ENCODE measurements at regions not wholly inside any gene's neighbourhood (a gene's known extent, or its start where the extent isn't known, plus 50 kb on each side); places are given as distances from the start of the nearest gene placed in this dataset.

DNA sequence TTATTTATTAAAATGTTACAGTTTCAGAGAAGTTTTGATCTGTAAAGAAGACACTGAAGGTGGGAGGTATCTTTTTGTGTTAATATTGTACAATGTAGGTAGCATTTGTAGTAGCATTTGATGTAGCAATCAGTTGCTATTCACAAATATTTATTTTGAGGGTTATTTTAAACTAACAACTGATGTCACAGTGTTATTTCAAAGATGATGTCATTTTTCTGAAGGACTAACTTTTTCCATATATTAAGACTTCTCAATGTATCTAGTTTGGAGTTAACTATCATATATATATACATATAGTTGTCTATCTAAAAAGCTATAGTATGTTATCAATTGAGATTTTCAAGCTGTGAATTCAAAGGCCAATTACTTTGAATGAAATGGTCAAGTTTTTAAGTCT lies 1003.3 kb downstream of the DSC3 start:
- TF ChIP-seq CTCF (IDR thresholded peaks at IDR 0.05; ENCODE audit: low read depth, low read length) = no peak
- H3K36me3 ChIP-seq = no peaks in the 10 kb centered on the region
- no peaks in the 10 kb centered on the region for H3K4me1 ChIP-seq (ENCODE audit: low read depth)
- no peak overlapping the region for H3K4me3 ChIP-seq
- no peak for DNase-seq (ENCODE audit: low read depth in 1 of 2, low spot score in 1 of 2)
- H3K9me3 ChIP-seq (ENCODE audit: low read depth) = no peaks in the 10 kb centered on the region
- H3K27me3 ChIP-seq = no peaks in the 10 kb centered on the region
- no peak overlapping the region for H3K27ac ChIP-seq

DNA sequence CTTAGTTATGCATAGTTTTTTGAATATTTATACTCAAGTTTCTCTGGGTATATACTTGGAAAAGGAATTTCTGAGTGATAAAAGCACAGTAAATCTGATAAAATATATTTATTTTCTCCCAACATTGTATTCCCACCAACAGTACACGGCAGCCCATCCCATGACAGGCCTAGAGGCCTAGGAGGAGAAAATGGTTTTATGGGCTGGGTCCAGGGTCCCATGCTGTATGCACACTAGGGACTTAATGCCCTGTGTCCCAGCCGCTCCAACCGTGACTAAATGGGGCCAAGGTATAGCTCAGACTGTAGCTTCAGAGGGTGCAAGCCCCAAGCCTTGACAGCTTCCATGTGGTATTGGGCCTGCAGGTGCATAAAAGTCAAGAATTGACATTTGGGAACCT lies 1007.7 kb downstream of the DSC3 start:
- H3K9me3 ChIP-seq (ENCODE audit: low read depth) = no peaks in the 10 kb centered on the region
- no peaks in the 10 kb centered on the region for H3K27me3 ChIP-seq
- no peak overlapping the region for H3K27ac ChIP-seq
- no peak for DNase-seq (ENCODE audit: low read depth in 1 of 2, low spot score in 1 of 2)
- TF ChIP-seq CTCF (IDR thresholded peaks at IDR 0.05; ENCODE audit: low read depth, low read length) = no peak
- no peak overlapping the region for H3K4me3 ChIP-seq
- no peaks in the 10 kb centered on the region for H3K4me1 ChIP-seq (ENCODE audit: low read depth)
- H3K36me3 ChIP-seq = no peaks in the 10 kb centered on the region

GRCh38 chr18:30016179-30016578 lies 1026.4 kb downstream of the DSC3 start:
- no peak for TF ChIP-seq CTCF (IDR thresholded peaks at IDR 0.05; ENCODE audit: low read depth, low read length)
- Histone ChIP-seq H3K36me3 (no peaks in the 10 kb centered on the region), H3K9me3 (ENCODE audit: low read depth) (no peaks in the 10 kb centered on the region), H3K4me3 (no peak overlapping the region), H3K4me1 (ENCODE audit: low read depth) (no peaks in the 10 kb centered on the region), H3K27me3 (no peaks in the 10 kb centered on the region), H3K27ac (no peak overlapping the region)
- DNase-seq (ENCODE audit: low read depth in 1 of 2, low spot score in 1 of 2) = no peak

DNA sequence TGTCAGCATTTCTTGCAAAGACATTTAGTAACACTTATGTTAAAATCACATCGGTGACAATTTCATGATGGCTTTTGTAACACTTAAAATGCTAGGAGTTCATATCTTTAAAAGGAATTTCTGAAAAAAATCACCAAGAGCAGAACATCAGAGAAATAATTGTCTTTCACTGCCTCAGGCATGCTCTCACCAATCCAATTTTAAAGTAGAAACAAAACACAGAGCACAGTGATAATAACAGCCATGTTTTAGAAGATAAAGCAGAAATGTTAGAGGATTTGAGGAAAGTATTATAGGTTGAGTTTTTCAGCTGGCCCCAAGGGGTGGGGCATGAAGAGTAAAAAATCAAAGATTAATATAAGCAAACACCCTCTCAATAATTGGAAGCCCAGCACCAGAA lies 1037.6 kb downstream of the DSC3 start:
- H3K4me1 ChIP-seq (ENCODE audit: low read depth) = no peaks in the 10 kb centered on the region
- H3K4me3 ChIP-seq = no peak overlapping the region
- H3K27me3 ChIP-seq = no peaks in the 10 kb centered on the region
- H3K27ac ChIP-seq = no peak overlapping the region
- no peaks in the 10 kb centered on the region for H3K36me3 ChIP-seq
- no peaks in the 10 kb centered on the region for H3K9me3 ChIP-seq (ENCODE audit: low read depth)
- TF ChIP-seq CTCF (IDR thresholded peaks at IDR 0.05; ENCODE audit: low read depth, low read length) = no peak
- DNase-seq (ENCODE audit: low read depth in 1 of 2, low spot score in 1 of 2) = no peak

DNA sequence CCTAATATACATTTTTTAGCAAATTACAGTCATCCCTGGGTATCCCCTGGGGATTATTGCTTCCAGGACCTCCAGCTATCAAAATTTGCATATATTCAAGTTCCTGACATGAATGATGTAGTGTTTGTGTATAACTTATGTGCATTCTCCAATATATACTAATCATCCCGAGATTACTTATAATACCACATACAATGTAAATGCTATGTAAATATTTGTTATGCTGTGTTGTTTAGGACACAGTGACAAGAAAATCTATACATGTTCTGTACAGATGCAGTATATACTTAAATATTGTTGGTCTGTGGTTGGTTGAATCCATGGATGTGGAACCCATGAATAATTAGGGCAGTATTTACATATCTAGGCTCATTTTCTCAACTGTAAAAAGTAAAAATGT lies 1060.3 kb downstream of the DSC3 start:
- Histone ChIP-seq H3K27me3 (no peaks in the 10 kb centered on the region), H3K36me3 (no peaks in the 10 kb centered on the region), H3K27ac (no peak overlapping the region), H3K9me3 (ENCODE audit: low read depth) (no peaks in the 10 kb centered on the region), H3K4me1 (ENCODE audit: low read depth) (no peaks in the 10 kb centered on the region), H3K4me3 (no peak overlapping the region)
- DNase-seq (ENCODE audit: low read depth in 1 of 2, low spot score in 1 of 2) = no peak
- TF ChIP-seq CTCF (IDR thresholded peaks at IDR 0.05; ENCODE audit: low read depth, low read length) = no peak

GRCh38 chr18:29979881-29980280 lies 1062.7 kb downstream of the DSC3 start:
- Histone ChIP-seq H3K27ac (no peak overlapping the region), H3K27me3 (no peaks in the 10 kb centered on the region), H3K9me3 (ENCODE audit: low read depth) (no peaks in the 10 kb centered on the region), H3K36me3 (no peaks in the 10 kb centered on the region), H3K4me3 (no peak overlapping the region), H3K4me1 (ENCODE audit: low read depth) (no peaks in the 10 kb centered on the region)
- no peak for TF ChIP-seq CTCF (IDR thresholded peaks at IDR 0.05; ENCODE audit: low read depth, low read length)
- DNase-seq (ENCODE audit: low read depth in 1 of 2, low spot score in 1 of 2) = peak; percentile 4 to 49
